ENCODE measurements at regions not wholly inside any gene's neighbourhood (a gene's known extent, or its start where the extent isn't known, plus 50 kb on each side); places are given as distances from the start of the nearest gene placed in this dataset.
"Not testable (repeated sequence)": the region's sequence is repeated elsewhere in the genome, so short reads cannot be mapped to it uniquely, and the experiment has no call there.

DNA sequence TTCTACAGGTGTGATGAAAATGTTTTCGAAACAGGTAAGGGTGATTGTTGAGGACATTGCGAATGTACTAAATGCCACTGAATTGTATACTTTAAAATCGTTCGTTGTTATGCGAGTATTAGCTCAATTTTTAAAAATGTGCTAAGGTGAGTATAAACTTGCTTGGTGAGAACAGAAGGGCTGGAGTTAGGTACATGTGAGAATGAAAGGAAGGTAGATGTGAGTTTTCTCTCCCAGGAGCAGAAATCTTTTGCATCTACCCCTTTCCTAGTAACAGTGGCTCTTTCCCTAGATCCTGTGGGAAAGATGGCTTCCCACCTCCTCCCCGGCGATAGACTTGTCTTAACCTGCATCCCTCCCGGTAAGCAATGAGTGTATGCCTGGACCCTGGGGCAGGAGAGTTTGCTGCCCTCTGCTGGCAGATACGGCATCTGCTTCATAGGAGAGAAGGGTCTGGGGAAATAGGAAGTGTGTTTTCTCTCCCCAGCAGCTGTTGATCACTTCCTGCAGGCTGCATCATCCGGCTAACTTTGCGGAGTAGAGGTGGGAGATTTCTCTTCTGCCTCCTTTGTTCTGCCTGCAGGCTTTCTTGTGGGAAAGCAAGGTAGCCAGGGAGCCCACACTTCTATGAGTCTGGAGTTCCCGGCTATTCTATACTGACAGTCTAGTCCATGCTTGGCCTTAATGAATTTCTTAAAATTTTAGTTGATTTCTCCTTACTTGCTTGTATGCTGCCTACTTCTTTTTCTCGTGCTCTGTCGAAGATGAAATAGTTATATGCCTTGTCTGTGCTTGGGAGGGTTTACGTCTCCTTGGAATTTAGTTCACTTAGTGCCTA is 373.3 kb upstream of the SEMA6A start:
- H3K36me3 ChIP-seq (replicated peaks; ENCODE audit: low read depth, low read length) = no peaks in the 10 kb centered on the region
- H3K79me2 ChIP-seq (ENCODE audit: low read length) = no peaks in the 10 kb centered on the region
- peak overlapping the region; percentile 78 for H3K4me2 ChIP-seq (ENCODE audit: low read length)
- TF ChIP-seq EZH2phosphoT487 (IDR thresholded peaks at IDR 0.05; ENCODE audit: low read depth) = no peak
- TF ChIP-seq, protein P1, sequence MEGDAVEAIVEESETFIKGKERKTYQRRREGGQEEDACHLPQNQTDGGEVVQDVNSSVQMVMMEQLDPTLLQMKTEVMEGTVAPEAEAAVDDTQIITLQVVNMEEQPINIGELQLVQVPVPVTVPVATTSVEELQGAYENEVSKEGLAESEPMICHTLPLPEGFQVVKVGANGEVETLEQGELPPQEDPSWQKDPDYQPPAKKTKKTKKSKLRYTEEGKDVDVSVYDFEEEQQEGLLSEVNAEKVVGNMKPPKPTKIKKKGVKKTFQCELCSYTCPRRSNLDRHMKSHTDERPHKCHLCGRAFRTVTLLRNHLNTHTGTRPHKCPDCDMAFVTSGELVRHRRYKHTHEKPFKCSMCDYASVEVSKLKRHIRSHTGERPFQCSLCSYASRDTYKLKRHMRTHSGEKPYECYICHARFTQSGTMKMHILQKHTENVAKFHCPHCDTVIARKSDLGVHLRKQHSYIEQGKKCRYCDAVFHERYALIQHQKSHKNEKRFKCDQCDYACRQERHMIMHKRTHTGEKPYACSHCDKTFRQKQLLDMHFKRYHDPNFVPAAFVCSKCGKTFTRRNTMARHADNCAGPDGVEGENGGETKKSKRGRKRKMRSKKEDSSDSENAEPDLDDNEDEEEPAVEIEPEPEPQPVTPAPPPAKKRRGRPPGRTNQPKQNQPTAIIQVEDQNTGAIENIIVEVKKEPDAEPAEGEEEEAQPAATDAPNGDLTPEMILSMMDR (IDR thresholded peaks at IDR 0.05; ENCODE audit: low read depth, low read length) = peak; percentile 79
- H3K4me1 ChIP-seq (ENCODE audit: low read length) = peaks cover 8% of the 10 kb centered on the region; the same call in 1 of the 2 replicates
- H3K9me3 ChIP-seq (ENCODE audit: insufficient read depth, low read length) = no peaks in the 10 kb centered on the region
- peak overlapping the region; percentile 70 for H3K4me3 ChIP-seq (ENCODE audit: low read length)
- H3K9ac ChIP-seq (ENCODE audit: low read length) = peak overlapping the region; percentile 30; the same call in 1 of the 2 replicates
- H3K27me3 ChIP-seq (ENCODE audit: low read depth, low read length) = no peaks in the 10 kb centered on the region
- no peak overlapping the region for H3K27ac ChIP-seq (ENCODE audit: low read length)
- H2AFZ ChIP-seq (ENCODE audit: low read depth, low read length) = peak overlapping the region; percentile 66
- H4K20me1 ChIP-seq (ENCODE audit: insufficient read depth, low read length) = no peaks in the 10 kb centered on the region

DNA sequence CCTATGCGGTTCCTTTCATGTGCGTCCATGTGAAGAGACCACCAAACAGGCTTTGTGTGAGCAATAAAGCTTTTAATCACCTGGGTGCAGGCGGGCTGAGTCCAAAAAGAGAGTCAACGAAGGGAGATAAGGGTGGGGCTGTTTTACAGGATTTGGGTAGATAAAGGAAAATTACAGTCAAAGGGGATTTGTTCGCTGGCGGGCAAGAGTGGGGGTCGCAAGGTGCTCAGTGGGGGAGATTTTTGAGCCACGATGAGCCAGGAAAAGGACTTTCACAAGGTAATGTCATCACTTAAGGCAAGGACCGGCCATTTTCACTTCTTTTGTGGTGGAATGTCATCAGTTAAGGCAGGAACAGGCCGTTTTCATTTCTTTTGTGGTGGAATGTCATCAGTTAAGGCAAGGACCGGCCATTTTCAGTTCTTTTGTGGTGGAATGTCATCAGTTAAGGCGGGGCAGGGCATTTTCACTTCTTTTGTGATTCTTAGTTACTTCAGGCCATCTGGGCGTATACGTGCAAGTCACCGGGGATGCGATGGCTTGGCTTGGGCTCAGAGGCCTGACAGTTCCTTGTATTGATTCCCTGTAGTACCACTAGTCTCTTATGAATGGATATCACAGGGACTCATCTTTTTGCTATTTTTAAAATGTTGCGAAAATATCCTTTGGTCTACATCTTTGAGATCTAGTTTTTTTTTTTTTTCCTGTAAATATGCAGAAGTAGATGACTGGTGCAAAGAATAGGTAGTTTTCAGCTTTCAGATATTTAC is 371.2 kb upstream of the SEMA6A start:
- H3K4me1 ChIP-seq (ENCODE audit: low read length); H4K20me1 ChIP-seq (ENCODE audit: insufficient read depth, low read length); H3K79me2 ChIP-seq (ENCODE audit: low read length); H3K27me3 ChIP-seq (ENCODE audit: low read depth, low read length); H2AFZ ChIP-seq (ENCODE audit: low read depth, low read length); H3K9ac ChIP-seq (ENCODE audit: low read length); H3K4me2 ChIP-seq (ENCODE audit: low read length); H3K9me3 ChIP-seq (ENCODE audit: insufficient read depth, low read length); H3K4me3 ChIP-seq (ENCODE audit: low read length); H3K27ac ChIP-seq (ENCODE audit: low read length); H3K36me3 ChIP-seq (replicated peaks; ENCODE audit: low read depth, low read length): not testable (repeated sequence)

DNA sequence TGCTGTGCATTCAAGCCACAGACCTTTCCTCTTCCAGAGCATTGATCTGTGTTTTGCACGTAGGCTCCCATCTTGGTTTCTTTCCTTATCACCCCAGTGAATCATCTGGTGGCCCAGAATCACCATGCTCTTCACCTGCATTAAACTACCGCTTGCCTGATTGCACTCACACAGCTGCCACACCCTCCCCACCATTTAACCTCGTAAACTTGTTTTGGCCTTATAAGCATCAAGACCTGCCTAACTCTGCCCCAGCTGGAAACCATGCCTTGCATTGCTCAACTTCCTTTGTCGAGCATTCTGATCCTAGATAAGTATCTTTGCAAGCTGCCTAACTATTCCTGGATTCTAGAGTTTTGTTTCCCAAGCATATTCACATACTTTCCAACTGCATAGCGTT is 369.6 kb upstream of the SEMA6A start:
- no peak overlapping the region for H2AFZ ChIP-seq (ENCODE audit: low read depth, low read length)

DNA sequence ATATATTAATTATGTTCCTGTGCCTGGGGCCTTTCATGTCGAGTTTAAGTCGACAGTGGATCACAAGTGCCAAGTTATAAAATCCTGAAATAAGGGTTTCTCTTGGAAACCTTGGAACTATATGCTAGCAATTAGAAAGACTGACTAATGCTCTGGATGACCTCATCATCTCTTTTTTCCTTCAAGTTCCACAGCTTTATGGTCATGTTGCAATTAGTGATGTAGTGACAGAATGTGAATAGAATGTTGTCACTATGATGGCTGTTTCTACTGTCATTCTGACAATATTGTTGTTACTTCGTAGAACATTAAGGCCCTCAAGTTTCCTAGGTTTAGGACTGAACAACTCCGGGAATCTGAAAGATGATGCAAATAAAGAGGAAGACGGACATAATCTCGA is 368.0 kb upstream of the SEMA6A start:
- H4K20me1 ChIP-seq (ENCODE audit: insufficient read depth, low read length) = no peaks in the 10 kb centered on the region
- H3K4me2 ChIP-seq (ENCODE audit: low read length) = no peak overlapping the region
- H3K27ac ChIP-seq (ENCODE audit: low read length) = no peak overlapping the region
- no peaks in the 10 kb centered on the region for H3K79me2 ChIP-seq (ENCODE audit: low read length)
- TF ChIP-seq EZH2phosphoT487 (IDR thresholded peaks at IDR 0.05; ENCODE audit: low read depth) = no peak
- TF ChIP-seq, protein P1 (IDR thresholded peaks at IDR 0.05; ENCODE audit: low read depth, low read length) = no peak
- no peaks in the 10 kb centered on the region for H3K27me3 ChIP-seq (ENCODE audit: low read depth, low read length)
- H3K4me1 ChIP-seq (ENCODE audit: low read length) = peaks cover 2% of the 10 kb centered on the region; the same call in 1 of the 2 replicates
- H3K9me3 ChIP-seq (ENCODE audit: insufficient read depth, low read length) = no peaks in the 10 kb centered on the region
- no peak overlapping the region for H3K4me3 ChIP-seq (ENCODE audit: low read length)
- H3K9ac ChIP-seq (ENCODE audit: low read length) = no peak overlapping the region
- H3K36me3 ChIP-seq (replicated peaks; ENCODE audit: low read depth, low read length) = no peaks in the 10 kb centered on the region
- H2AFZ ChIP-seq (ENCODE audit: low read depth, low read length) = no peak overlapping the region

More for the DNA sequence above, 369.6 kb upstream of the SEMA6A start:
- H3K27me3 ChIP-seq (ENCODE audit: low read depth, low read length) = no peaks in the 10 kb centered on the region
- no peak for TF ChIP-seq EZH2phosphoT487 (IDR thresholded peaks at IDR 0.05; ENCODE audit: low read depth)
- TF ChIP-seq, protein P1 (IDR thresholded peaks at IDR 0.05; ENCODE audit: low read depth, low read length) = no peak
- no peak overlapping the region for H3K4me2 ChIP-seq (ENCODE audit: low read length)
- peaks cover 8% of the 10 kb centered on the region; the same call in 1 of the 2 replicates for H3K4me1 ChIP-seq (ENCODE audit: low read length)
- no peaks in the 10 kb centered on the region for H3K36me3 ChIP-seq (replicated peaks; ENCODE audit: low read depth, low read length)
- no peak overlapping the region for H3K4me3 ChIP-seq (ENCODE audit: low read length)
- H3K9ac ChIP-seq (ENCODE audit: low read length) = no peak overlapping the region
- H3K9me3 ChIP-seq (ENCODE audit: insufficient read depth, low read length) = no peaks in the 10 kb centered on the region
- H4K20me1 ChIP-seq (ENCODE audit: insufficient read depth, low read length) = no peaks in the 10 kb centered on the region
- no peak overlapping the region for H3K27ac ChIP-seq (ENCODE audit: low read length)
- no peaks in the 10 kb centered on the region for H3K79me2 ChIP-seq (ENCODE audit: low read length)

Measured in OCI-LY3 (cell line).